ENCODE measurements at regions not wholly inside any gene's neighbourhood (a gene's known extent, or its start where the extent isn't known, plus 50 kb on each side); places are given as distances from the start of the nearest gene placed in this dataset.

- no peak for ATAC-seq
- TF ChIP-seq ARNTL (CRISPR knock-in tag; IDR thresholded peaks at IDR 0.05; ENCODE audit: borderline replicate concordance, low read depth) (no peak), PPARA (CRISPR knock-in tag; IDR thresholded peaks at IDR 0.05; ENCODE audit: borderline replicate concordance) (no peak), ZC3H10 (CRISPR knock-in tag; IDR thresholded peaks at IDR 0.05) (no peak), GLIS3 (CRISPR knock-in tag; IDR thresholded peaks at IDR 0.05) (no peak), TOX (CRISPR knock-in tag; IDR thresholded peaks at IDR 0.05; ENCODE audit: borderline replicate concordance) (no peak), SNAI2 (CRISPR knock-in tag; IDR thresholded peaks at IDR 0.05) (no peak), ZNF565 (CRISPR knock-in tag; conservative IDR thresholded peaks at IDR 0.05; ENCODE audit: low read depth) (no peak), TCF4 (CRISPR knock-in tag; IDR thresholded peaks at IDR 0.05; ENCODE audit: borderline replicate concordance) (no peak), ZFP3 (CRISPR knock-in tag; IDR thresholded peaks at IDR 0.05) (no peak), ZNF8 (CRISPR knock-in tag; IDR thresholded peaks at IDR 0.05) (no peak), RARB (CRISPR knock-in tag; IDR thresholded peaks at IDR 0.05) (no peak), ZNF70 (CRISPR knock-in tag; IDR thresholded peaks at IDR 0.05) (no peak), ESRRG (CRISPR knock-in tag; IDR thresholded peaks at IDR 0.05) (no peak), POU6F1 (CRISPR knock-in tag; IDR thresholded peaks at IDR 0.05; ENCODE audit: borderline replicate concordance, low read depth) (no peak), ZFP30 (CRISPR knock-in tag; IDR thresholded peaks at IDR 0.05) (no peak), CREB5 (CRISPR knock-in tag; IDR thresholded peaks at IDR 0.05; ENCODE audit: low read depth) (no peak), OSR1 (CRISPR knock-in tag; IDR thresholded peaks at IDR 0.05) (no peak)
- TF ChIP-seq, protein P1, sequence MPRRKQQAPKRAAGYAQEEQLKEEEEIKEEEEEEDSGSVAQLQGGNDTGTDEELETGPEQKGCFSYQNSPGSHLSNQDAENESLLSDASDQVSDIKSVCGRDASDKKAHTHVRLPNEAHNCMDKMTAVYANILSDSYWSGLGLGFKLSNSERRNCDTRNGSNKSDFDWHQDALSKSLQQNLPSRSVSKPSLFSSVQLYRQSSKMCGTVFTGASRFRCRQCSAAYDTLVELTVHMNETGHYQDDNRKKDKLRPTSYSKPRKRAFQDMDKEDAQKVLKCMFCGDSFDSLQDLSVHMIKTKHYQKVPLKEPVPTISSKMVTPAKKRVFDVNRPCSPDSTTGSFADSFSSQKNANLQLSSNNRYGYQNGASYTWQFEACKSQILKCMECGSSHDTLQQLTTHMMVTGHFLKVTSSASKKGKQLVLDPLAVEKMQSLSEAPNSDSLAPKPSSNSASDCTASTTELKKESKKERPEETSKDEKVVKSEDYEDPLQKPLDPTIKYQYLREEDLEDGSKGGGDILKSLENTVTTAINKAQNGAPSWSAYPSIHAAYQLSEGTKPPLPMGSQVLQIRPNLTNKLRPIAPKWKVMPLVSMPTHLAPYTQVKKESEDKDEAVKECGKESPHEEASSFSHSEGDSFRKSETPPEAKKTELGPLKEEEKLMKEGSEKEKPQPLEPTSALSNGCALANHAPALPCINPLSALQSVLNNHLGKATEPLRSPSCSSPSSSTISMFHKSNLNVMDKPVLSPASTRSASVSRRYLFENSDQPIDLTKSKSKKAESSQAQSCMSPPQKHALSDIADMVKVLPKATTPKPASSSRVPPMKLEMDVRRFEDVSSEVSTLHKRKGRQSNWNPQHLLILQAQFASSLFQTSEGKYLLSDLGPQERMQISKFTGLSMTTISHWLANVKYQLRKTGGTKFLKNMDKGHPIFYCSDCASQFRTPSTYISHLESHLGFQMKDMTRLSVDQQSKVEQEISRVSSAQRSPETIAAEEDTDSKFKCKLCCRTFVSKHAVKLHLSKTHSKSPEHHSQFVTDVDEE (CRISPR knock-in tag; IDR thresholded peaks at IDR 0.05), result no peak
- TF ChIP-seq, protein P2, sequence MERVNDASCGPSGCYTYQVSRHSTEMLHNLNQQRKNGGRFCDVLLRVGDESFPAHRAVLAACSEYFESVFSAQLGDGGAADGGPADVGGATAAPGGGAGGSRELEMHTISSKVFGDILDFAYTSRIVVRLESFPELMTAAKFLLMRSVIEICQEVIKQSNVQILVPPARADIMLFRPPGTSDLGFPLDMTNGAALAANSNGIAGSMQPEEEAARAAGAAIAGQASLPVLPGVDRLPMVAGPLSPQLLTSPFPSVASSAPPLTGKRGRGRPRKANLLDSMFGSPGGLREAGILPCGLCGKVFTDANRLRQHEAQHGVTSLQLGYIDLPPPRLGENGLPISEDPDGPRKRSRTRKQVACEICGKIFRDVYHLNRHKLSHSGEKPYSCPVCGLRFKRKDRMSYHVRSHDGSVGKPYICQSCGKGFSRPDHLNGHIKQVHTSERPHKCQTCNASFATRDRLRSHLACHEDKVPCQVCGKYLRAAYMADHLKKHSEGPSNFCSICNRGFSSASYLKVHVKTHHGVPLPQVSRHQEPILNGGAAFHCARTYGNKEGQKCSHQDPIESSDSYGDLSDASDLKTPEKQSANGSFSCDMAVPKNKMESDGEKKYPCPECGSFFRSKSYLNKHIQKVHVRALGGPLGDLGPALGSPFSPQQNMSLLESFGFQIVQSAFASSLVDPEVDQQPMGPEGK (CRISPR knock-in tag; IDR thresholded peaks at IDR 0.05; ENCODE audit: borderline replicate concordance), result no peak
- TF ChIP-seq, protein P3, sequence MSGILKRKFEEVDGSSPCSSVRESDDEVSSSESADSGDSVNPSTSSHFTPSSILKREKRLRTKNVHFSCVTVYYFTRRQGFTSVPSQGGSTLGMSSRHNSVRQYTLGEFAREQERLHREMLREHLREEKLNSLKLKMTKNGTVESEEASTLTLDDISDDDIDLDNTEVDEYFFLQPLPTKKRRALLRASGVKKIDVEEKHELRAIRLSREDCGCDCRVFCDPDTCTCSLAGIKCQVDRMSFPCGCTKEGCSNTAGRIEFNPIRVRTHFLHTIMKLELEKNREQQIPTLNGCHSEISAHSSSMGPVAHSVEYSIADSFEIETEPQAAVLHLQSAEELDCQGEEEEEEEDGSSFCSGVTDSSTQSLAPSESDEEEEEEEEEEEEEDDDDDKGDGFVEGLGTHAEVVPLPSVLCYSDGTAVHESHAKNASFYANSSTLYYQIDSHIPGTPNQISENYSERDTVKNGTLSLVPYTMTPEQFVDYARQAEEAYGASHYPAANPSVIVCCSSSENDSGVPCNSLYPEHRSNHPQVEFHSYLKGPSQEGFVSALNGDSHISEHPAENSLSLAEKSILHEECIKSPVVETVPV (CRISPR knock-in tag; IDR thresholded peaks at IDR 0.05), result no peak
Measured at GRCh38 chr18:47618758-47619157, 311.7 kb downstream of the SMAD2 start.

DNA sequence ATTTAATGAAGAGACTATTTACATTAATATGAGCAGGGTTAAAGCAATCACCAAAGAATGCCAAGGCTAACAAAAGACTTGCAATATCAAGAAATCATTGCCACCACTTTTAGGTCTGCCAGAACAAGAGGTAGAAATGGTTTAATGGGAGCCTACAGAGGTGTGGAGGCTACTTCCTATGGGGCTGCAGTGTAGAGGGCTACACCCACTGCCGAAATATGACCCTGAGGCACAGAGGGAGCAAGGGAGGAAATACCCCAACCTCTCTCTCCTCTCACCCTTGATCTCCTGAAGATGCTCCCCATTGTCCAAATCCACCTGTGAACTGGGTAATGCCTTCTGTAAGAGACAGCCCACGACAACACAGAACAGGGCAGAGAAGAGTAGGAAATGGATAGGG lies 315.4 kb downstream of the SMAD2 start:
- no peak for ATAC-seq
- TF ChIP-seq ZNF8 (CRISPR knock-in tag; IDR thresholded peaks at IDR 0.05), result no peak
- TF ChIP-seq CSDC2 (CRISPR knock-in tag; IDR thresholded peaks at IDR 0.05), result no peak
- TF ChIP-seq ZNF70 (CRISPR knock-in tag; IDR thresholded peaks at IDR 0.05), result no peak
- no peak for TF ChIP-seq ARNTL (CRISPR knock-in tag; IDR thresholded peaks at IDR 0.05; ENCODE audit: borderline replicate concordance, low read depth)
- TF ChIP-seq SNAI2 (CRISPR knock-in tag; IDR thresholded peaks at IDR 0.05), result no peak
- TF ChIP-seq PPARA (CRISPR knock-in tag; IDR thresholded peaks at IDR 0.05; ENCODE audit: borderline replicate concordance), result no peak
- TF ChIP-seq POU6F1 (CRISPR knock-in tag; IDR thresholded peaks at IDR 0.05; ENCODE audit: borderline replicate concordance, low read depth), result no peak
- no peak for TF ChIP-seq TOX (CRISPR knock-in tag; IDR thresholded peaks at IDR 0.05; ENCODE audit: borderline replicate concordance)
- no peak for TF ChIP-seq GLIS3 (CRISPR knock-in tag; IDR thresholded peaks at IDR 0.05)
- no peak for TF ChIP-seq ZFP3 (CRISPR knock-in tag; IDR thresholded peaks at IDR 0.05)
- no peak for TF ChIP-seq BACH2 (CRISPR knock-in tag; IDR thresholded peaks at IDR 0.05; ENCODE audit: borderline replicate concordance)
- TF ChIP-seq, protein P3 (CRISPR knock-in tag; IDR thresholded peaks at IDR 0.05), result no peak
- no peak for TF ChIP-seq CREB5 (CRISPR knock-in tag; IDR thresholded peaks at IDR 0.05; ENCODE audit: low read depth)
- no peak for TF ChIP-seq OSR1 (CRISPR knock-in tag; IDR thresholded peaks at IDR 0.05)
- TF ChIP-seq ZFP30 (CRISPR knock-in tag; IDR thresholded peaks at IDR 0.05), result no peak
